ENCODE measurements at regions not wholly inside any gene's neighbourhood (a gene's known extent, or its start where the extent isn't known, plus 50 kb on each side); places are given as distances from the start of the nearest gene placed in this dataset.

DNA sequence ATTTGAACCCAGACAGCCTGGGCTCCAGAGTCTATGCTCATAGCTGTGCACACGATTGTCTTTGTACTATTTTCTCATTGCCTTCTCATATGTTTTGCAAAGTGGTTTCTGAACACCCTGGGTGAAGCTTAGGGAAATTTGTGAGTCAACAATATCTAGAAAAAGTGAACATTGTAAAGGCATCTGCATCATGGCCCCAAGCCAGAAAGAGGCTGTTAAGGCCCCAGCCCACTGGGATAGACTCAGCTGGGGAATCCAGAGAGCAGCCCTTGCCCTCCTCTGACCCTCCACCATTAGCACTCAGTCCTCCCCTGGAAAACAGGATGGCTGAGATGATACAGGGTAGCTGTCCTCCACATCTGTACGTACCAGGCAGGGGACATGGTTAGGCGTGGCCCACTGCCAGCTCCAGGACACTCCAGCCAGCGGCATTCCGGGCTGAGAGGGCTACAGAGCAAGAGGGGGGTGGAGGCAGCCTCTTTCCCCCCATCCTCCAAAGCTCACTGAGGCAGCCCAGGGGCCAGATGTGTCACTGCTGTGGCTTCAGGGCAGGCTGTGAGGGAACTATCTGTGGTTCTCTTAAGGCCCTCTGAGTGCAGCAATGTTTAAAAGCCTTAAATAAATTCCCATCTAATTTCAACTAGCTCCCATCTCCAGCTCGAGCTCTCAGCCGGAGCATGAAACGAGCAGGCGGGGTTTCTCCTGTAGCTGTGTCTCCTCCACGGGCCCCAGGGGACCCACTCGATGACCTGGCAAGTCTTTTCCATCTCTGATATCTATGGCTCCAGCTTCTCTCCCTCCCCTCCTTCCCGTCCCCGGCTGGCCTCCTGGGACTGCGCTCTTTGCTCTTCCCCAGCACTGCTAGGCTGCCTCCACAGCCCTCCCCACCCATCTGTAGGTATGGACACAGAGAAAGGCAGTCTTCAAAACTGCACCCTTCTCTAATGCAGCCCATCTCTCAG, 209.4 kb upstream of the LRFN2 start:
- TF ChIP-seq CTCF (IDR thresholded peaks at IDR 0.05; ENCODE audit: low read length) (no peak), EZH2 (optimal IDR thresholded peaks at IDR 0.05; ENCODE audit: low read depth, low read length) (no peak)

Data from MM.1S (cell line).